Cerebellar cortex (tissue), 1 donor: ENCODE measurements at regions not wholly inside any gene's neighbourhood (a gene's known extent, or its start where the extent isn't known, plus 50 kb on each side); places are given as distances from the start of the nearest gene placed in this dataset.

ENCODE experiments used
- DNase-seq: peaks from one replicate; pipeline ENCODE4 v3.0.0-alpha.2; 2015; ENCODE audit warnings: low spot score

DNA sequence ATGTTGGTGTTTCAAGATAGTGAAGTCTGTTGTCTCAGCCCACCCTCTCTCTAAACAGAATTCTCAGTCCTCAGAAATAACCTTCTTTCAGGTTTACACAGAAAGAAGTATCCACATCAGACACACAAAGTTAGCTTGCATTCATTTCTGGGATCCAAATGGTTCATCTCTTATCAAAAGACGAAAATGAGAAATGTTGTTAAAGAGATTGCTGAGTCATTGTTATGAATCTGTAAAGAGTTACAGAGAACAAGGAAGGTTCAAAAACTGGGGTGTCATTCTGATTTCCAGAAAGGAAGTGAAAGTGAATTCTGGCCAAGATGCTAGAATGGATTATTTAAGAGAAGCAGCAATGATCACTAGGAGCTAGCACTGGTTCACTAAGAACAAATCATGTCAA is 90.5 kb upstream of the ATXN1 start:
- DNase-seq: no peak

DNA sequence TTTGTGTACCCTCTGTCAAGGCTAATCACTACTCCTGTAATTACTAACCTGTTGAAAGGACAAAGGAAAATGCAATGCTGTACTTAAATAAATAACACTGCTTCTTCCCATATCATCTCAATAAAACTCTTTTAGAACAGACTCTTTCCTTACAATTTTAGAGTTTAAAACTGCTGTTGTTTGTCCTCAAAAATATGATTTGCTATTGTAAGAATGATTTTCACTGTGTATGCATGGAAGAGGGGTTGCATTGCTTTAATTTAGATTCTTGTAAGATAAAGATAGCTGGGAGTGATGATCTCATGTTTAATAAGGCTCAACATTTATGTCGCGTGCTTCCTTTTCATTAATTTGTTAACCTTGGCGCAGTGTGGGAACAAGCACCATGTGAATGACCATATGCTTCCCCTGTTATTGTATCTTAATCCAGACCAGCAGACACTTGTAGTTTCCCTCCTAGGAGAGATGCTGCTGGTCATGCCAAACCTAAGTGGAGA is 89.8 kb upstream of the ATXN1 start:
- no peak for DNase-seq

DNA sequence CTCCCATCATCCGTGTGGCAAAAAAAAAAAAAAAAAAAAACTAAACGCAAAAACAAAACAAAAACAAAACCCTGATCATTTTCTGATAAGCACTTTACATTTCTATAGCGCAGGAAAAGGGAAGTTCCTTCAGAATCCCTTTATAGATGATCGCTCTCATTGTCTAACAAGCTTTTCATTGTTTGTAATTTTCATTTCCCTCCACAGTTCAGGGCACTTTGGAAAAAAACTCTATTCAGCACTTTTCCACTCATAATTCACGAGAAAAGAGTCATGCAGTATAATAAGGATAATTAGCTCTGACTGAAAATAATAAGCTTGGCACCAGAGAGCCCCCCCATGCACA is 89.4 kb upstream of the ATXN1 start:
- no peak for DNase-seq

DNA sequence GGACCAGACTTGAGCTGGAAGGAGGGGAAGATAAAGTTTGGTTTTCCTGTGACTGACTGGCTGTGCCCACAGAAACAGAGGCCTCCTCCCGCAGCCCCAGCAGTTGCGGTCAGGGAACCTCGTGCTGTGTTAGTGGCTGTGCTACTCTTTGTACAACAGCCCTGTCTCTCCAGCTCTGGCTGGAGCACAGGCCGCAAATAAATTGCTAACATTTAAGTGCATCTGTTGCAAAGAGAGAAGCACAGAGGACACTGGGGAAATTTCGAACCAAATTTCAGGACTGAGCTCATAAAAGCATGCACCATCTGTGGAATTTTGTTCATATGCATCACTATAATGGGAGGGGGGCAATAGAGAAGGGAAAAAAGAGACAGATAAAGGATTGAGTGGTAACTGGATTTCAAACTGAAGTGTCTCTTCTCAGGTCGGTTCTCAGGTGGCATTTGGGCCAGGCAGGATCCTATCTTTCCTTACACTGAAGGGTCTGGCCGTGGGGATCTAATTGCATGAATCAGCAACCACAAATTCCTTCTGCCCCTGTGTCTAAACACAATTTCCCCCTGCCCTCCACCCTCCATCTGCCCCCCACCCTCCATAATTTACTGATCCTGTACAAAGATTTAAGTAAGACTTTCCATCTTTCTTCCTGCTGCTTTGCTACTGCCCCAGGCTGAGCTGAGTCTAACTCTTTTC is 88.9 kb upstream of the ATXN1 start:
- DNase-seq: no peak

DNA sequence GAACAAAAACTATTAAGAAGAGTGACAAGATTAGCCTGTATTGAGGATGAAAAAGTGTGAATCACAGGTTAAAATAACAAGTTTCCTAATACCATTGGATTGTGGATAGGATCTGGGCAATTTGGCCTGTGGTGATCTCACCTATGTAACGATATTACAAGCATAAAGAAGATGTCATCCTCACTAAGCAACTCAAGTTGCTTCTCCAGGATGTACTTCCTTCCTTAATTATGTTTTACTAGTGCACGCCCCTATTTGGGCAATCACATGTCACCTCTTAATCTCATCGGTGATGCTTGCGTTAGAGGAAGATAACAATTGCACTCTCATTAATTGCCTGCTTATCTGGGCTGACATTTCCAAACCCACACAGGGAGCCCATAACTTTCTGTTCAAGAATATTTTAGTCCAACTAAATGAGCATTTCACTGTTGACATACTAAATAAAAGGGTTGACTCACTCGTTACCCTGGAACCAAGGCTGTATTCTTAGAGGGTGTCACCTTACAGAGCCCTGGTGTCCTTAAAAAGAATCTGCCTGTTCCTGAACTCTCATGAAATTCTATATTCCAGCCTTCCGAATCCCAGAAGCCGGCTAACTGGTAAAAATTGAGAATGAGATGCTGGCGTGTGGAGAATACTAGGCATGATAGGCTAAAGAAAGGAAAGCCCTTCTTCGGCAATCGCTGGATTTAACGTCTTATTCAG is 88.2 kb upstream of the ATXN1 start:
- no peak for DNase-seq

DNA sequence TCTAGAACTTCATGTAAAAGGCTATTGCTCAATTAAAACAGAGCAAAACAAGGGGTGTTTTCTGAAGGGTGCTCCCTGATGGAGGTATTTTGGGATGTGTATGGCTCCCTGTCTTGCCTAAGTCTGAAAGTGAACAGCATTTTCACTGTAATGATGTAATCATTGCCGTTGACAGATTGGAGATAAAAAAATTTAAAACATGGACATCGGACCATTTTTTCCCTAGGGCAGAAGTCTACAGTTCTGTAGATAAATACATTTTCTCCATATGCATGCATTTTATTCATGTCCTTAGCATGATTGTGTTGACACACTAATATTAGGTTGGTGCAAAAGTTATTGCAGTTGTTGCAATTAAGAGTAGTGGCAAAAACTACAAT is 85.1 kb upstream of the ATXN1 start:
- no peak for DNase-seq

DNA sequence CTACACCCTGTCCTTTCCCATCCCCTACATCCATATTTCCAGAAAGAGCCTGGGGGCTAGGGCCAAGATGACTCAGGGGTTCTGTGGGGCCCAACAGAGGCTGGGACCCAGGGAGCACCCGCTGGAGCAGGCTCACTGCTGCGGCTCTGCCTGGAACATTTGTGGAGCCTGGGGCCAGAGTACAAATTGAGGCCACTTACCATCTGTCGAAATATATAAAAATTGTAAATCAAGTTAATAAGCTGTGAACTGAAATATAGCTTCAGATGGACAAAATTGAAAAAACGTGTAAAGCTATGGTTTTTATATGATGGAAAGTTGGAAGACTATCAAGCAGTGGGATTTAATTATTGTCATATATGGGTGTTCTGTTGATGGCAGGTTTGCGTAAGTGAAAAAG is 82.9 kb upstream of the ATXN1 start:
- no peak for DNase-seq

DNA sequence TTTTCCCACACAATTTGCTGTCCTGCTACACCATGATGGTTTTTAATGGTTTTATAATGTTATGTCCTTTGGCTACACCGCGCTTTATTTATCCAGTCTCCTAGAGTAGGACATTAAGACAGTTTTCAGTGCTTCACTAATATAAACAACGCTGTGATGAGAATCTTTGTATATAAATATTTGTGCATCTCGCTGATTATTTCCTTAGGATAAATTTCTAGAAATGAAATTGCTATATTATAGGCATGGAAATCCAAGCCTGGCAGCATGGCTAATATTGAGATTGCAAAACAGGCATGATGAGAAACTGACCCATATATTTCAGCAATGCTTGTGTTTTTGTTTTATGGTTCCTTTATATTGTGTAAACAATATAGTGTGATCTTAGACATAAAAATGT is 81.4 kb upstream of the ATXN1 start:
- no peak for DNase-seq

DNA sequence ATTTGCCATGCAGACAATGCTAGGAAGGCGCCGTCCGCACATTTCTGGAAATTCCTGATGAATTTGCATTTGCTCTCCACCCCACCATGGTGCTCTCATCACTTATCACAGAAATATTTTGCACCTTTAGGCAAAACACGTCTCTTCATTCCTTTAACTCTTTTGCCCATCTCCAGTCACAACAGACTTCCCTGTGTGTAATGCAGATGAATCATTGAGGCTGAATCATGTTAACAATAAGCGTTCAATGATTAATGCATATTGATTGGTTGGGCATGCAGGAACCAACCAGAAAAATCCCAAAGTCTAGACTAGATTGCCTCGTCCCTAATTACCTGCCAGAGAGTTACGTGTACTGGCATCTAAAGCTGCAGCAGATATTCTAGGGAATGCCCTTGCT is 80.0 kb upstream of the ATXN1 start:
- no peak for DNase-seq

DNA sequence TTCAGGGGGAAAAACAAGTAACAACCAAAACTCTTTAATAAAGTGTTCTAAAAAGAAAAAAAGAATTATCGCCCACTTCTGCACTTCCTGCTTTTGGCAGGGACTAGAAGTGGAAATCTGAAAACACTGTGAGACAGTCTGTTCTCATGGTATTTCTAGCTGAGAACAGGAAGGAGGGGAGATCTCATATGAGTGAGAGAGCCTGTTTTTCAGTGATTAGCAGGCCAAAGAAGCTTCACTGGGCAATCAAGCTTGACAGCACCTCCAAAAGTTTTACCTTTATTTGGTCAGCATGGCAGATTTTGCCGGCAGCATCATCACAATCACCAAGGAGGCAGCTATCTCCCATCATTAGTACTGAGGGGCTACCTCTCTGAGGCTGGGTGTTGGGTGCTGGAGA is 79.5 kb upstream of the ATXN1 start:
- no peak for DNase-seq

DNA sequence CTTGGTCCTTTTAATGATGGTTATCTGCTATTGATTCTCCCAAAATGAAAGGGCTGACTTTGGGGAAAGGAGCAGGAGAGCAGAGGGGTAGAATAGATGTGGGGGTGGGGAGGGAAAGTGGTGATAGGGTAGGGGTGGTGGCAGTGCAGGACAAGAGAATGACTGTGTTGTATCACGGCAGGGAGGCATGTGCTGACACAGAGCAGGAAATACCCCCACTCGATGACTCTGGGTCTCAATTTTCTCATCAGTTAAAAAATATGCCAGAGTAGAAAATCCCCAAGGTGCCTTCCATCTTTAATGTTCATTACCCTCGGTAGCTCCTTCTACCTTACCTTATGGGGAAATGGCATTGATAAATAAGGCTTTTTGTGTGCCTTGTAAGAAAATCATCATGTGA is 79.0 kb upstream of the ATXN1 start:
- no peak for DNase-seq

DNA sequence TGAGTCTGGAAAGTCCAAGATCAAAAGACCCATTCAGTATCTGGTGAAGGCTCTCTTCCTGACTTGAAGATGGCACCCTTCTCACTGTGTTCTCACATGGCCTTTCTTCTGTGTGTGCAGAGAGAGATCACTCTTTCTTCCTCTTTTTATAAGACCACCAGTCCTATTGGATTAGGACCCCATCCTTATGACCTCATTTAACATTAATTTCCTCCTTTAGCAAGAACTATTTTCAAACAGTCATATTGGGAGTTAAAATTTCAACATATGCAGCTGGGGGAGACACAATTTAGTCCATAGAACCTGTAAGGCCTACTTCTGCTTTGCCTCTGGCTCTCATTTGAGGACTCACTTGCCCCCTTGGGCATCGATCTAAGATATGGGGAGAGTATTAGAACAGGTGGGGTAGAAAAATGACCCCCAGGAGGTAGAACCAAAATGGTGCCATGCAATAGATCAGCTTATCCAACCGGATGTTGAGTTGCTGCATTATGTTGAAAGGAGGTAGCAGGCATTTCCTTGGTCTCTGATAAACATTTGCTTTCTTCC is 78.4 kb upstream of the ATXN1 start:
- DNase-seq: no peak

DNA sequence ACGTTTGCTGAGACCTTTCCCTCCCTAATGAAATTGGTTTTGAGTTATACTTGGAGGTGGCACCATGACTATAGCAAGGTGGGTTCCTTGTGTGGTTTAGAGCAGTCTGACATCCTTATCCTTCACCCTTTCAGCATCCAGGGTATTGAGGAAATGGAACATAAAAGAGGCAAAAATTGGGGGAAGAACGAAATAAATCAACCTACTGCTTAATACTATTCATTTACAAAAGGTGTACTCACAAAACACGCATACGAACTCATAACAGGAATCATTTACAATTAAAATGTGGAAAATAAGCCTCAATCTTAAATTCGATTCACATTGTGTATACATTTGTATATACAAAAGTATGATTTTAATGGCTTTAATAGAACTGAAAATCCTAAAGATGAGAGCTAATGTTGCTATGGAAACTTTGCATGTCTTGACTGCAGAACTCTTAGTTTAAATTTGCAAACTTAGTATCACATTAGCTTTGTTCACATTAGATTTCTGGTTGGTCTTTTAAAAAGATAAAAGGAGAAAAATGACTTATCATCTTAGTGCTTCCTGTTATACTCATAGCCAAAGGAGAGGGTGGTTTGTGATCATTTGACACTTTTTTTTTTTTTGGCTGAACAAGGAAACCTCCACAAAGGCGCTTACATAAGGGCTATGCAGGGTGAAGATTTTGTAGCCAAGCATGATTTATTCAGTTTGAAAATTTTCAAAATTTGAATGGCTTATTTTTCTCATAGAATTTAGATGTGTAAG is 76.1 kb upstream of the ATXN1 start:
- no peak for DNase-seq

DNA sequence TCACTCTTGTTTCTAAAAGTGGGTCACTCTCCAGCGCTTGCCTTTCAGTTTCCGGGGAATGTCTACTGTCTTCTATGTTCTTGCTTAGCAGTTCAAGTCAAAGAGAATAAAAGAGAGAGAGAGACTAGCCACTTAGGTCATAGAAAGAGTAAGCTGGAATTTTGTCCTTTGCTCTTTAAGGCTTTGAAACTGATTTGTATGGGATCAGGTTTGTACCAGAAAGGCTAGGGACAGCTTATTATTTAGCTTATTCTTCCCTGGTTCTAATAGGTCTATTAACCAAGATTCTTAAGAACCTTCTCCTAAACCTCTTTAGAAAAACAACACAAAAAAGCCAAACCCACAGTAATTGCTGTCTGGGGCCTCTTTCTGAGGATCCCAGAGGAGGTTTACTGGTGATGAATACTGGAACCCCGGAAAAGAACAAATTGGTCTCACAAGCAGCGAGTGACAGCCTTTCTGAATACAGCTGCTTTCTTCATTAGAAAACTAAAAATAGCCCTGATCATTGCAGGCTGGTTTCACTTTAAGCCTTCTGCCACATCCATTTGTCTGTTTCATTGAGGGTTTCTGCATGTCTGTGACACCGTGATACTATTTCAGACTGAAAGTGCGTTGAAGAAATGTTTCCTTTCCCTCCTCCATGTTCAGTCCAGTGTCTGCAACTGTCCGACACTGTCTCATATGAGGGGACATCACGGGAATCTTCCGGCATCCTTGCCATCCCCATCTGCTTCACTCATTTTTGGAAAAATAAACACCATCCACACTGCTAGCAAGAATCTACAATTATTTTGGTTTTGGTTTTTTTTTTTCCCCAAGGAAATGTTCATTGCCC is 75.1 kb upstream of the ATXN1 start:
- peak; percentile 2 for DNase-seq

DNA sequence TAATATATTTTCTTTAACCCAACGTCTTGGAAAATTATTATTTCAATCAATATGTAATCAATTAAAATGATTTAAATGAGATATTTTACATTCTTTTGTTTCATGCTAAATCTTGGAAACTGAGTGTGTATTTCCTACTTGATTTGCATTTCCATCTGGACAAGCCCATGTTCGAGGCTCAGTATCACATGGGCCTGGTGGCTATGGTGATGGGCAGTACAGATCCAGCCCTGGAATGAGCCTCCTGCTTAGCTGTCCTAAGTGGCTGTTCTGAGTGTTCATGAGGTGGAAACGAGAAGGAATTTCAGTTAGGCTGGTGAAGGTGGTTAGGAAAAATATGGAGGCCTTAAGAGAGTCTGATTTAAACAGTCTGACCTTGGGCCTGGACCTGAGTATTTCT is 73.0 kb upstream of the ATXN1 start:
- DNase-seq: no peak

DNA sequence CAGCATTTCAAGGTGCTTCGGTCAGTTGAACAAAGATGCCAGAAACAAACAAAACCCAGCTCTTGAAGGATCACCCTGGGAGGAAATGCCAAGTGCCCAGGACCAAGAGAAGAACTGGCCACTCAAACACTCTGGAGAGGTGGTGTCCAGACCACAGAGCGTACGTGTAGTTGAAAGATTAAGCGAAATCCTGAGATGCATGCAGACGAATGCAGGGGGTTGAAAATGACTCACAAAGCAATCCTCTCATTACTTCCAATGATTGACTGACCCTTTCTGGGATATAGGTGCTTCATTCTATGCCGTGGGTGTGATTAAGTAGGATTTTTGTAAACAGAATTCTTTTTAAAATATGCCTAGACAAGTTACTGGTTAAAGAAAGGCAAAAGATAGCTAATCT is 71.5 kb upstream of the ATXN1 start:
- no peak for DNase-seq

DNA sequence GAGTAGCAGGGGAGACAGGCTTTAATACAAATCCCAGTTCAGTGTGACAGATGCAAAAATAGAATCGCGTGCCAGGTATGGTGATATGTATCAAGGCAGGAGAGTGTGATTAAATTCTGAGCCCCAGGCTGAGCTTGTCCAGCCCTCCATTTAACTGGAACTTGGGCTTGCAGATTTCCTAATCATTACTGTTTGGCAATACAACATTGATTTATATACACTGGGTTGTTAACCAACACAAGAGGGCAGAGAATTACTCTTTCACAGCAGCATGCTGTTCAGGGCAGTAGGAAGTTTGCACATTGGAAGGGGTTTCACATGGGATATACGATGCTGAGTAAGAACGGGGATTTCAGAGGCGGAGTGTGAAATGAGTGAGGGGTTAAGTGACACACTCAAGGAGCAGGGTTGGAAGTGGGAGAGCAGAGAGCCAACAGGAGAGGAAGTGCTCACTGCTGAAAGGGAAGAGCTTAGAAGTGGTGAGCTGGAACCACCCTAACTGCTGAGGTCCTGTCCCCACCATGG is 70.8 kb upstream of the ATXN1 start:
- DNase-seq: no peak

DNA sequence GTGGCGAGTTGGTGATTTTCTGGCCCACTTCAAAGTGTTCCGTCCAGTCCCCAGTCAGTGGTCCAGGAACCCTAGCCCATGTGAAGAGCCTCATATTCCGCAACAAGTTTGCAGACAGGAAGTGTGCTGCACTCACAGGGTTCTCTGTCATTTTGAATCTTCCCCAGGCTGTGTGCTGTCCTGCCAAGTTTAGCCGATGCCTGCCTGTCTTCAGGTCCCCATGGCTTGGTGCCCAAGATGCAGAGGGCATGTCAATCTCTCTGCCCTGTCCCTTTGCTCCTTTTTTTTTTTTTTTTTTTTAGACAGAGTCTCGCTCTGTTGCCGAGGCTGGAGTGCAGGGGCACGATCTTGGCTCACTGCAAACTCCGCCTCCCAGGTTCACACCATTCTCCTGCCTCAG is 69.9 kb upstream of the ATXN1 start:
- no peak for DNase-seq

DNA sequence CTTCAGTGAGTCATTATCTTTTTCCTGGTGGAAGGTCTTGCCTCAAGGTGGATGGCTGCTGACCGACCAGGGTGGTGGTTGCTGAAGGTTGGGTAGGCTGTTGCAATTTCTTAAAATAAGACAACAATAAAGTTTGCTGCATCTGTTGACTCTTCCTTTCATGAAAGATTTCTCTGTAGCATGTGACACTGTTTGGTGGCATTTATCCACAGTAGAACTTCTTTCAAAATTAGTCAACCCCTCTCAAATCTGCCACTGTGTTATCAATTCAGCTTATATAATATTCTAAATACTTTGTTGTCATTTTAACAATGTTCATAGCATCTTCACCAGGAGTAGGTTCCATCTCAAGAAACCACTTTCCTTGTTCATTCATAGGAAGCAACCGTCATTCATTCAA is 66.8 kb upstream of the ATXN1 start:
- DNase-seq: no peak

DNA sequence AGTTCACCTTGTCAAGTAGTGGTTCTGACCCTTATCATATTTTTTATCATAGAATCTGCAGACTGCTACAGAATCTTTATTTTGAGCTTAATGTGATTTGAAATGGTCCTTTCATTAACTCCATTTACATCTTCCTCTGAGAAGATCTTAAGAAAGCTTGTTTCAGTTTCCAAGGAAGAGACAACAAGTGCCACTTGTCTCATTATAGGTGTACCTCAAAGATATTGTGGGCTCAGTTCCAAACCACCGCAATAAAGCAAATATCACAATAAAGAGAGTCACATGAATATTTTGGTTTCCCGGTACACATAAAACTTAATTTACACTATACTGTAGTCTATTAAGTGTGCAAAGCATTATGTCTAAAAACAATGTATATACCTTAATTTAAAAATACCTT is 66.4 kb upstream of the ATXN1 start:
- no peak for DNase-seq

DNA sequence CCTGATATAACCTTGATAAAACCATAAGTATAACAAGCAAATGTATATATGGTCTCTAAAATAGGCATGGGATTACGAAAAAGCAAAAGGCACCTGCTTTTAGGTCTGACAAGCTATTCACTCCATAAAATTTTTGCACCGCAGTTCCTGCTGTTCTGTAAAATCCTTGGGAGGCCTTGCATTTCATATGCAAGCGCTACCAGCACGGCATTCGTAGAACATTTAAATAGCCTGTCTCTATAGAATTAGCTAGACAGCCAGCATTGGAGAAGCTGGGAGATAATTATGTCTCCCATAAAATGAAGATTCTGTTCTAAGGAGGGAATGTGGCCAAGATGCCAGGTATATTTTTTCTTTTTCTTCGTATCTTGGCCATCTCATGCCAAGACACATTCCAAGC is 64.5 kb upstream of the ATXN1 start:
- DNase-seq: no peak
